ENCODE measurements at regions not wholly inside any gene's neighbourhood (a gene's known extent, or its start where the extent isn't known, plus 50 kb on each side); places are given as distances from the start of the nearest gene placed in this dataset.
A peak's percentile ranks its signal among the peaks of the same experiment; 100 is the strongest.

DNA sequence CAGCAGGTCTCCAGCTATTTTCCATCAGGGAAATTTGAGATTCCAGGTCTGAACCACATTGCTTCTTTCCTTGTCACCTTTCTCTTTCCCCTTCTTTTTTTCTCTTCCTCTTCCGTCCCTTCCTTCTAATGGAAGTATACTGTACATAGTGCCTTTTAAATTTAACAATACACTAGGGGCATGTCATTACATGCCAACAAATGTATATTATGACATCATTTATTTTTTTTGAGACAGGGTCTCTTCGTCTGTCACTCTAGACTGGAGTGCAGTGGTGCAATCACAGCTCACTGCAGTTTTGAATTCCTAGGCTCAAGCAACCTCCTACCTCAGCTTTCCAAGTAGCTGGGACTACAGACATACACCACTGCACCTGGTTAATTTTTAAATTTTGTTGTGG is 148.9 kb downstream of the SUDS3 start:
- ATAC-seq (no peak), DNase-seq (ENCODE audit: low spot score) (no peak), FAIRE-seq (no peak)
- H4K20me1 ChIP-seq (ENCODE audit: insufficient read depth, low read length) = no peaks in the 10 kb centered on the region
- no peak overlapping the region for H3K27ac ChIP-seq (ENCODE audit: extremely low read length, insufficient read depth, low read length)
- ChIA-PET CTCF (ENCODE audit: low intra/inter-chr PET ratio, low total read pairs) (no interaction called here), POLR2A (no interaction called here)
- H3K9ac ChIP-seq (ENCODE audit: insufficient read depth, low read depth, low read length) = no peak overlapping the region
- 17% methylated on average over 2 of the region's 2 CpGs for WGBS (ENCODE audit: low lambda C conversion rate)
- in situ Hi-C loops (cut with HindIII; ENCODE audit: extremely low pct_ligation_motif_present, low pct_unique_long_range_greater_than_20kb) (no loop called here), intact Hi-C loops (cut with micrococcal nuclease; ENCODE audit: unreplicated experiment) (no loop called here)
- H3K27me3 ChIP-seq (ENCODE audit: control insufficient read depth in 1 of 2, insufficient read depth in 2 of 2, low read length in 2 of 2) = no peaks in the 10 kb centered on the region; a peak in 2 of 5 replicates
- TF ChIP-seq ZNF850 (CRISPR knock-in tag; conservative IDR thresholded peaks at IDR 0.05) (no peak), ATF7 (IDR thresholded peaks at IDR 0.05) (peak; percentile 91), ATF7 (CRISPR knock-in tag; IDR thresholded peaks at IDR 0.05) (no peak), HOXD1 (CRISPR knock-in tag; IDR thresholded peaks at IDR 0.05) (no peak), SP5 (CRISPR knock-in tag; IDR thresholded peaks at IDR 0.05; ENCODE audit: borderline replicate concordance, low read depth) (no peak)
- H3K4me3 ChIP-seq (replicated peaks in 1 of 3; ENCODE audit: insufficient read depth in 1 of 3, low read depth in 2 of 3, low read length in 3 of 3) = no peak overlapping the region
- H3K9me3 ChIP-seq (ENCODE audit: low read length) = no peaks in the 10 kb centered on the region
- no TSS peak for BruUV-seq (replicated peaks)
- no peak overlapping the region for H2AFZ ChIP-seq (ENCODE audit: low read length)
- no peaks in the 10 kb centered on the region for H3K4me1 ChIP-seq (ENCODE audit: insufficient read depth, low read length)
- no peaks in the 10 kb centered on the region for H3K36me3 ChIP-seq (replicated peaks in 1 of 2; ENCODE audit: control insufficient read depth in 1 of 2, insufficient read depth in 2 of 2, low read length in 2 of 2)
- no peaks in the 10 kb centered on the region for H3K79me2 ChIP-seq (ENCODE audit: insufficient read depth, low read length)
- H3K4me2 ChIP-seq (ENCODE audit: low read depth, low read length) = no peak overlapping the region

DNA sequence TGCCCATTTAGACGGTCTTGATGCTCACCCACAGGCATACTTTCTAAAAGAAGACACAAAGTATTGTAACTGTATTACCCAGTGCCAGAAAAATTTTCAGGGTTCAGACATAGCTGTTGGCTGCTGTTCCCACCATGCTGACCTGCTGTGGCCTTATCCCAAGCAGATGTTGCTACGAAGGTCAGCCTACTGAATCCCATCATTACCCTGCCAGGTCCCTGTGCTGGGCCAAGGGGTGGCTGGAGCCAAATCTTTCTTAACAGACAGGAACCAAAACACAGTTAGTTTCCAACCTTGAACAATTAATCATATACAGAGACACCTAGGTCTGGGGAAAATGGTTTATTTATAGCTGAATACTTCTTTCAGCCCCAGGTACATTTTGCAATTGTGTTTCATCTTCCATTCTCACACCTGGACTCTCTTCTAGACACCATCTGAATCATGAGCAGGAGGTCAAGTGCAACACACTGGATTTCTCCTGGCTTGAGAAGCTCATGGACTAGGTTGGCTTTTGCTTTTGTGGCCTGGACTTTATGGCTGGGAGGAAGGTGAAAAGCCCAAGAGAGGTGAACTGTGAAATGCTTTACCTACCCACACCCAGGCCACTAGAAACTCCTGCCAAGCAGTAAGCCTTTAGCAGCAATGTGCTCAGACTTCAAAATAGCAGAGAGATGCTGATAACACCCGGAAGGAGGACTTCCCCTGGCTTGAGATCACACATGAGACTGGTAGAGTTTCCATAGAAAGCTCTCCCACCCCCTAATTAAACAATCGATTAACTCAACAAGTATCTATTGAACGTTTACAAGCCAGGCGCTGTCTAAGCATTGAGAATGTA is 150.1 kb downstream of the SUDS3 start:
- Histone ChIP-seq H3K27me3 (ENCODE audit: control insufficient read depth in 1 of 2, insufficient read depth in 2 of 2, low read length in 2 of 2) (no peaks in the 10 kb centered on the region; a peak in 2 of 5 replicates), H2AFZ (ENCODE audit: low read length) (no peak overlapping the region), H3K4me3 (replicated peaks in 1 of 3; ENCODE audit: insufficient read depth in 1 of 3, low read depth in 2 of 3, low read length in 3 of 3) (no peak overlapping the region), H3K79me2 (ENCODE audit: insufficient read depth, low read length) (no peaks in the 10 kb centered on the region), H3K36me3 (replicated peaks in 1 of 2; ENCODE audit: control insufficient read depth in 1 of 2, insufficient read depth in 2 of 2, low read length in 2 of 2) (no peaks in the 10 kb centered on the region), H3K4me1 (ENCODE audit: insufficient read depth, low read length) (no peaks in the 10 kb centered on the region), H3K9me3 (ENCODE audit: low read length) (no peaks in the 10 kb centered on the region), H3K9ac (ENCODE audit: insufficient read depth, low read depth, low read length) (no peak overlapping the region), H3K27ac (ENCODE audit: extremely low read length, insufficient read depth, low read length) (no peak overlapping the region), H4K20me1 (ENCODE audit: insufficient read depth, low read length) (no peaks in the 10 kb centered on the region), H3K4me2 (ENCODE audit: low read depth, low read length) (no peak overlapping the region)
- CTCF ChIA-PET (ENCODE audit: low intra/inter-chr PET ratio, low total read pairs) = no interaction called here
- intact Hi-C loops (cut with micrococcal nuclease; ENCODE audit: unreplicated experiment) (no loop called here), in situ Hi-C loops (cut with HindIII; ENCODE audit: extremely low pct_ligation_motif_present, low pct_unique_long_range_greater_than_20kb) (no loop called here)
- TF ChIP-seq BCL6 (CRISPR knock-in tag; IDR thresholded peaks at IDR 0.05) = peak; percentile 43; the same call in 1 of the 2 replicates
- TF ChIP-seq, protein P1, sequence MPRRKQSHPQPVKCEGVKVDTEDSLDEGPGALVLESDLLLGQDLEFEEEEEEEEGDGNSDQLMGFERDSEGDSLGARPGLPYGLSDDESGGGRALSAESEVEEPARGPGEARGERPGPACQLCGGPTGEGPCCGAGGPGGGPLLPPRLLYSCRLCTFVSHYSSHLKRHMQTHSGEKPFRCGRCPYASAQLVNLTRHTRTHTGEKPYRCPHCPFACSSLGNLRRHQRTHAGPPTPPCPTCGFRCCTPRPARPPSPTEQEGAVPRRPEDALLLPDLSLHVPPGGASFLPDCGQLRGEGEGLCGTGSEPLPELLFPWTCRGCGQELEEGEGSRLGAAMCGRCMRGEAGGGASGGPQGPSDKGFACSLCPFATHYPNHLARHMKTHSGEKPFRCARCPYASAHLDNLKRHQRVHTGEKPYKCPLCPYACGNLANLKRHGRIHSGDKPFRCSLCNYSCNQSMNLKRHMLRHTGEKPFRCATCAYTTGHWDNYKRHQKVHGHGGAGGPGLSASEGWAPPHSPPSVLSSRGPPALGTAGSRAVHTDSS (CRISPR knock-in tag; conservative IDR thresholded peaks at IDR 0.05) = no peak
- peak; percentile 26; the same call in 1 of the 2 replicates for TF ChIP-seq KAT2B (IDR thresholded peaks at IDR 0.05; ENCODE audit: borderline replicate concordance, low read depth, low read length)
- no peak for TF ChIP-seq HMGXB4 (CRISPR knock-in tag; IDR thresholded peaks at IDR 0.05; ENCODE audit: borderline replicate concordance in 1 of 2, low read depth in 1 of 2)
- DNase-seq (ENCODE audit: low spot score) (no peak), ATAC-seq (no peak), FAIRE-seq (no peak)
- POLR2A ChIA-PET = no interaction called here
- BruUV-seq (replicated peaks) = no TSS peak
- WGBS (ENCODE audit: low lambda C conversion rate) = 25% methylated on average over 5 of the region's 6 CpGs
